NB4 (cell line): ENCODE measurements at regions not wholly inside any gene's neighbourhood (a gene's known extent, or its start where the extent isn't known, plus 50 kb on each side); places are given as distances from the start of the nearest gene placed in this dataset.

Source experiments
- CTCF ChIP-seq: IDR thresholded peaks from one replicate; pipeline ENCODE4 v1.5.1; 2012; ENCODE audit warnings: low read depth, low read length
- MAX ChIP-seq: IDR thresholded peaks from 2 replicates; pipeline ENCODE4 v1.6.1; 2011; ENCODE audit warnings: low read depth, low read length
- MYC ChIP-seq: IDR thresholded peaks from 2 replicates; pipeline ENCODE4 v1.6.1; 2011; ENCODE audit warnings: low read depth, low read length
- POLR2A ChIP-seq: IDR thresholded peaks from 2 replicates; pipeline ENCODE4 v1.6.1; 2011; ENCODE audit warnings: mild to moderate bottlenecking; ENCODE audit not compliant: insufficient read length; ENCODE audit errors: extremely low read depth

DNA sequence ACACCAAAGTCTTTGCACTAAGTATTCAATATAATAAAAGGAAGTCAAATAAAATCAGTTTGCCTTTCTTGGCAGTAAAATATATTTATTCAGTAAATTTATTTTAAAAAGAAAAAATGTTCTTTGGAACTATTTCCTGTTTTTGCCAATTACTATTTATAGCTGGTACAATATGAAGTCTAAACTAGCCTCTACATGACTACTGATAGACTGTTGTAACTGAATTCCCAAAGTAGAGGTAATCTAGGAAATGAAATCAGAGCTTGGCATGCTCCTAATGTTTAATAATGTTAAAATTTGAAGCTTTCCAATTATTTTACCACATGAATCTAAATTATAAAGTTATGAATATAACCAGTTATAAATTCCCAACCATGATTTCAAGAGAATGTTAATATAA, 385.5 kb downstream of the SEMA3D start:
- TF ChIP-seq POLR2A (no peak), CTCF (no peak), MYC (no peak), MAX (no peak)
